Activated T-helper 1 cell treated with anti-CD3 and anti-CD28 coated beads, Interleukin-2, amount 50 U/mL, for 16 hours (primary cell): ENCODE measurements at regions not wholly inside any gene's neighbourhood (a gene's known extent, or its start where the extent isn't known, plus 50 kb on each side); places are given as distances from the start of the nearest gene placed in this dataset.
"Not testable (repeated sequence)": the region's sequence is repeated elsewhere in the genome, so short reads cannot be mapped to it uniquely, and the experiment has no call there.

Experiments used
- DNase-seq, 2 donors: peaks; one replicate each; pipeline ENCODE4 v3.0.0-alpha.2; 2020; ENCODE audit warnings: low read depth in 1 of 2, low spot score in 1 of 2

DNA sequence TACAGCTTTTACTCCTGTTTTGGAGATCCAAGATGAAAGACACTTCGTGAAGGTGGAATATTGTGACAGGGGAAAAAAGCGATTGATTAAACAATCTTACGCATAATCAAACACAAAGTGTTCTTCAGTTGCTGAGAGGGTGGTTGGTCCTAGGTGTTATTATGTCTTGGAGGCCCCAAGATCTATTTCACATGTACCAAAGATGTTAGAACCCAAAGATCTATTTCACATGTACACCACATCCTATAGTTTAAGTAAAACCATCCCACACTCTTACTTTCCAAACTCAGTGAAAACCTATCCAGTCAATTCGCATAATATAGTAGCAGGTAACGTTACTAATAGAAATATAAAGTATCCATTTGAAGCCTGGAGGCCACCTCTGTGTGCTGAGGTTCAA, 242.6 kb upstream of the MAF start:
- no peak for DNase-seq

DNA sequence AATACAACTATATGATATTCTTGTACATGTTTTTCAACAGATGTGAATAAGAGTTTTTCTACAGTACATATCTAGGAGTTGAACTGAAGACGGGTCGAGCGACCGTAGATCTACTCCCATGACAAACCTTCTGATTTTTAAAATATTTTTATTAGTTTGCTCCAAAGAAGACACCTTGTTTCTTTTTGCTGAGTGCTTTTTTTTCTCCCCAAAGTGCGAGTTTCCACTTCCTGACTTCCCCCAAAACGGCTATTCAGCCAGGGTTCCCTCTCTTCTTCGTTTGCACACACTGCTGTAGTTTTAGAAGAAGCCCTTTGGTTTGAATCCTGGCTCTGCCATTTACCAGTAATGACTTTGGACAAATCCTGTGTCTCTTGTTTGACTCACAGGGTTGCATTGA, 241.7 kb upstream of the MAF start:
- DNase-seq = no peak

DNA sequence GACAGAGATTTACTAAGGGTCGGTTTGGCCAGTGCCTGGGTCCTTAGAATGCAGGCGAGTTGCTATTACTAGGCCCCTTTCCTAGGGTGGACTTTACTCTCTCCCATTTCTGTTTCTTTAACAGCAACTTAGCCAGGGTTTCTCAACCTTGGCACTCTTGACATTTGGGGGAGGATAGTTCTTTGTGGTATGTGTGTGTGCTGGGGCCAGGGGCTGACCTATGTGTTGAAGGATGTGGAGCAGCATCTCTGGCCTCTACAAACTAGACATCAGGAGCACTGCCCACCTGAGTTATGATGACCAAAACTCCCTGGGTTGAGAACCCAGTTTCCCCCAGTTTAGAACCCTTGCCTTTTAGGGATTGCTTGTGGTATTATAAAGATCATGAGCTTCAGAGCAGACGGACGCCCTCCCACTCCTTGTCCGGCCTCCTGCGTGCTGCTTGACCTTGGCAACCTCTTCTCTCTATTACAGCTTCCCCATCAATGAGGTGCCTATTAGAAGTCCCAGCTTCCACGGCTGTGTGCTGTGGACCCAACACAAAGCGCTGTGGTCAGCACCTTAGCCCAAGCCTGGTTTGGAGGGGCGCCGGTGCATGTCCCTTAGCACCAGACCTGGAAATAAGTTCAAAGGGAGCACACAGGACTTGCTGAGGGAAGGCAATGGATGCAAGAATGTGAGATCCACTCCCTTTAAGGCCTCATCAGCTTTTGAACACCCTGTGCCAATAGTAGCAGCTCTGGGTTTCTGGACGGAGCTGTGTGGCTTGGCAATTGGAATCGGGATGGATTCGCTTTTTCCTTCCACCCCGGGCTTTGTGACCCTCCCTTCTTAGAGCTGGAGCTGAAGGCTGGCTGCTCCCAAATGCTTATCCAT, 239.2 kb upstream of the MAF start:
- DNase-seq = no peak

DNA sequence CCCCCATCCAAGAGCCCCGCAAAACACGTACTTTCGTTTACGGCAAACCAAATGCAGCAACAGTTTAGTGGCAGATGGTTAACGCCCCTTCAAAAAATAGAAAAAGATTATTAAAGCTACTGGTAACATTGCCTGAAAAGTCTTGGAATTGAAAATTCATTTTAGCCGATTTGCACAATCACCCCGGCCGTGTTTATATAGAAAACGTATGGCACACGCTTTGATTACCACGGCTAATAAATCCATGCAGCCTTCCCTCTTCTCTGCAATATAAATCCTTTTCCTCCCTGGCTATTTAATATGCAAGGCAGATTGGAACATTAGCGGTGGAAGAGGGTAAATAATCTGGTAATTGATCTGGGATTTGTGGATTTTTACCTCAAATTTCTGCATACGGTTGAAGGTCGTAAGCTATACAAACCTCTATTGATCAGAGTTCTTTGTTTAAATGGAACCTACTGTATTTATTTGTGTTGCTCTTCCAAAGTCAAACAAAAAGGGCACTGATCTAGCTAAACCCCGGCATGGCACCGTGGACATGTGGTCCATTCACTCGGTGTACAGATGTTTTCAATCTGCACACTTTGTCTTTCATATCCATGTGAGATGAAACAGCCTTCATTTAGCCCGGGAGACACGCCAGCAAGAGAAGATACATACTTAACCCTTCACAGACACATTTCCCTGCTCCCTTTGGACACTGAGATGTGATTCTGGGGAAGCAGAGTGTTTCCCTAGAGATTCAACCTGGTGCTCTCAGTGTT, 238.1 kb upstream of the MAF start:
- DNase-seq = no peak

DNA sequence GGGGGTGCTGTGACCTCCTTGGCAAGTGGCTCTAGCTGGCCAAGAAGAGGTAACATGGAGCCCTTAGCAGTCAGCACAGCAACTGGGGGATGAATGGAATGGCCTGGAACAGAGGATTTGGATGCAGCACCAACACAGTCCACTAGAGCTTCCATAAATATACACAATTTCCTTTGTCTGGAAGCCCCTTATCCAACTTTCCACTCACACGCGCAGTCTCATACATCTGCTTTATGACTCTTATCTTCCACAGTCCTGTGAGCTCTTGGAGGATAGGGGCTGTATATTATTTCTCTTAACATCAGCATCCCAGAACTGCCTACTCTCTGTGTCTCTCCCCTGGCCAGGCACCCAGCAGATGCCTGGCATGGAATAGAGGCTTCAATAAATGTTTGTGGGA, 235.6 kb upstream of the MAF start:
- no peak for DNase-seq

DNA sequence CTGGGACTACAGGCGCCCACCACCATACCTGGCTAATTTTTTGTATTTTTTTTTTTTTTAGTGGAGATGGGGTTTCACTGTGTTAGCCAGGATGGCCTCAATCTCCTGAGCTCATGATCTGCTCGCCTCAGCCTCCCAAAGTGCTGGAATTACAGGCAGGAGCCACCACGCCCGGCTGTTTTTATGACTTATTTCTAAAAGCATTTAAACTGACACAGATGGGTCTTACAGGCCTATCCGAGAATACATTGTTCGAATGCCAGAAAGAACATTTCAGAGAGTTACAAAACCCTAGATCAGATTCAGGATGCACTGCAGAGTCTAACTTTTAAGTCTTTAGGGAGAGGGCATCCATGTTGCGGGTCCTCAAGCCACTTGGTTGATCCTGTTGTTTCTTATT, 234.7 kb upstream of the MAF start:
- DNase-seq = no peak

DNA sequence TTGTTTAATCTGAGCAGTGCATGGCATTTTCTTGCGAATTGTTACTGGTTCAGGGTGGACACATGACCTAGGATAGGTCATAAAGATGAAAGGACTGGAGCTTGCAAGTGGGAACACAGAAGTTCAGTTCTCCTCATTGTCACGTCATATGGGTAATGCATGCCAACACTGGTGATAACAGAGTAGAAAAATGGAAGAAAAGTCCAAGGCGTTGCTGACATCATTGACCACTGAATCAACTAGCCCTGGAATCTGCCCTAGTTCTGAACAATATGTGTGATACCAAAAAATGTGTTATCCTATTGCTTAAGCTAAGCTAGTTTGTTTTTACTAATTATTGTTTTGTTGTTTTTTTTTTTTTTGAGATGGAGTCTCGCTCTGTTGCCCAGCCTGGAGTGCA, 234.2 kb upstream of the MAF start:
- DNase-seq = no peak

DNA sequence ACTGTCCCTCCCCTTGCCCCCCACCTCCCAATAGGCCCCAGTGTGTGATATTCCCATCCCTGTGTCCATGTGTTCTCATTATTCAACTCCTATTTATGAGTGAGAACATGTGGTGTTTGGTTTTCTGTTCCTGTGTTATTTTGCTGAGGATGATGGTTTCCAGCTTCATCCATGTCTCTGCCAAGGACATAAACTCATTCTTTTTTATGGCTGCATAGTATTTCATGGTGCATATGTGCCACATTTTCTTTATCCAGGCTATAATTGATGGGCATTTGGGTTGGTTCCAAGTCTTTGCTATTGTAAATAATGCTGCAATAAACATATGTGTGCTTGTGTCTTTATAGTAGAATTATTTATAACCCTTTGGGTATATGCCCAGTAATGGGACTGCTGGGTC, 233.5 kb upstream of the MAF start:
- DNase-seq = not testable (repeated sequence)

DNA sequence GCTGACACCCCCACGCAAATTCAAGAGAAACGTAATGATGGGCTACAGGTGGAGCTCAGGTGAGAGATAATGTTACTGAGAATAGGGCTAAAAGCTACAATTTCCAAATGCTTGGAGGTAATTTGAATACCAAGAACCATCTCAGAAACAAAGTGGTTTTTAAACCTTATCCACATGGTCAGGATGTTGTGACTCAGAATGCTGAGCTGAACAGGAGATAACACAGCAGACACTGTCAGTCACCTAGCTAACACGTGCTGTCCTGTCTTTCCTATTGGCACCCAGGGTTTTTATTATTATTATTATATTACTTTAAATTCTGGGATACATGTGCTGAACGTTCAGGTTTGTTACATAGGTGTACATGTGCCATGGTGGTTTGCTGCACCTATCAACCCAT, 233.0 kb upstream of the MAF start:
- no peak for DNase-seq

DNA sequence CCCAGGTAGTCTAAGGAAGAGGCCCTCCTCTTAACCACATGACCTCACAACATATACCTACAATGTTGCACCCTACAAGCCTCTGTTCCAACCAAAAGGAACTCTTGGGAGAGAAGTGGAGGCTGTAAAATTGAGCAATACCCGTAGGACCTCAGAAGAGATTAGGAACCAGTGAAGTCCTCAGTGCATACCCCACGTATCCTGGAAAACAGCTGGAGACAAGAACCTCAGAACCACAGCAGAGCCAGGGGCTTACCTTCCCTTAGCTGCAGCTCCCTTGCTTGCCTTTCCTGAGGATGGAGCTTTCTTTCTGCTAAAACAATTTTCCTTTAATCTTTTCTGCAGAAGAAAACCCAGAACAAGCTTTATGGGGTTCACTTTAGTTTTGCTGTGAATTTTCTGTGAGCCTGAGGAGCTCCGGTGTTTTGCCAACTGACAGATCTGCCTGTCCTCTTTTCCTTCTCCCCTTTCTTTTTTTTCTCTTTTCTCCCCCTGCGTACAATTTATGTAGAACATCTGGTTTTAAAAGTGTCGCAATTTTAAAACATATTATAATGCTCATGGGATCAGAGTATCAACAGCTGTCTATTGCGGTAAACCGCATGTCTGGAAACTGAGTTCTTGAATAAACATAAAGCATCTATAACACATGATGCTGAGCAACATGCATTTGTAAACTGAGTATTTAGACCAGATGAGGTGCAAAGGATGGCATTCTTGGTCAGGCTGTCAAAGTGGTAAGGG, 226.4 kb upstream of the MAF start:
- no peak for DNase-seq

DNA sequence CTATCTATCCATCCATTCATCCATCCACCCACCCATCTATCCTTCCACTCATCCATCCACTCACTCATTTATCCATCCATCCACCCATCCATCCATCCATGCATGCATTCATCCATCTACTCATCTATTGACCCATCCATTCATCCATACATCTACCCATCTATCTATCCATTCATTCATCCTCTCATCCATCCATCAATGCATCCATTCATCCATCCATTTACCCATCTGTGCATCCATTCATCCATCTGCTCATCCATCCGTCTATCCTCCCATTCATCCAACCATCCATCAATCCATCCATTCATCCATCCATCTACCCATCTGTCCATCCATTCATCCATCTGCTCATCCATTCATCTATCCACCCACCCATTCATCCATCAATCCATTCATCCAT, 224.5 kb upstream of the MAF start:
- DNase-seq = no peak

DNA sequence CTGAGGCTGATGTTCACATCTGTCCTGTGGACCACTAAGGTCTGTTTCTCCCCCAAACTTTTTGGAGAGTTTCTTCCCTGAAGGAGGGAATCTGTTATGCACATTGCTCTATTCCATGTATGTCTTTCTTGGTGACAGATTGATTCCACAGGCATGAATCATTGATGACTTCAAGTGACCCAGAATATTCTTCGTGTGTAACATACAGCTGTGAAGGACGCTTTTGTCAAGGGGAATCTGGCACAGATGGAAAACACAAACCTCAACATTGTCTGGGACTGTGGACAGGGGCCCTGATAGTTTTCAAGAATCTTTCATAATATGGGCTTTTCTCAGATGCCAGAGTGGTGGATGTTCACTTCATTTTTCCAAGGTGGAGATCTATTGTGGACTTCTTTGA, 223.1 kb upstream of the MAF start:
- DNase-seq = no peak

DNA sequence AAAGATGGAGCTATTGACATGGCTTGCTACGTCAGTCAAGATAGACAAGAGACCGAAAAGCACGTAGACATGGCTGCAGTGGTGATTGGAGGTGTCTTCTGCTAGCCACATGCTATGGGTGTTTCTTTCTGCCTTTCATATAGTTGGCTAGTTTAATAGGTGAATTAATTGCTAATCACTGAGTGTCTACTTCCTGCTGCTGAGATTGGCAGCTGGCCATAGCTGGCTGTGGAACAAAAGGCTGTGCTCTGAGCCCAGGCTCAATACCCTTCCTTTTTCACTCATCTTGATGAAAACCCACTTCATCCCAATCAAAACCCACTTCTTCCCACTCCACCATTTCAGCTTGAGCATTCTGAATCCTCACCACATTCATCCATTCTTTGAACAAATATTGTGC, 221.4 kb upstream of the MAF start:
- no peak for DNase-seq

DNA sequence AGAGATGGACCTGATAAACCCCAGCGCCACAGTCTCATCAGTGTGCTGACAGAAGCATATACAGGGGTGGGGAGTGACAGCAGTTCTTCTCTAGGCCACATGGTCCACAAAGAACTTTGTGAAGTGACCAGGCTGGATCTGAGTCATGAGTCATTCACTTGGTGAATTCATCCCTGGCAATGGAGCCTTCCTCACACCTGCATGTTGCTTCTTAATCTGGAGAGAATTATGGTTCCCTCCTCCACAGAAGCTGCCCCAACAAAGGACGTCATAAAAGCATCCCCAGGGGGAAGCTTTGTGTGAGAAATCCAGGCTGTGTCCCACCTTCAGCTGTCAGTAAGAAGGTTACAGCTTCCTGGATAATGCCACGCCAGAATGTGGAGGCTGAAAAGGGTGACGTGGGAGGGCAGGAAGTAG, 215.6 kb upstream of the MAF start:
- DNase-seq = no peak

DNA sequence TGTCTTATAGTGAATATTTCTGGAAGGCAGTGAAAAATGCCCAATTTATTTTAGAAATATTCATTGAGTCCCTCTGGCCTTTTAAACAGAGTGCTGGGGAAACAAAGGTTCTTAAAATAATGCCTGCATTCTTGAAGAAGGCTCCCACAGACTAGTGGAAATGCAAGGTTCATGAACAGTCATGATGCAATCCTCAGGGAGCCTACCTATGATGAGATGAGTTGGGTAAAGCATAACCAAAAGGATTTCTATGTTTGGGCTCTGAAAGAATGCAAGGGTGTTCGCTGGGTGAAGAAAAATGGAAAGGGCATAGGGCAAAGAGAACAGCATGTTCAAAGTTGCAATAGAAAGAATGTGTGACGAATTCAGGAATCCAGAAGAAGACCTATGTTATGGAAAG, 214.5 kb upstream of the MAF start:
- no peak for DNase-seq

DNA sequence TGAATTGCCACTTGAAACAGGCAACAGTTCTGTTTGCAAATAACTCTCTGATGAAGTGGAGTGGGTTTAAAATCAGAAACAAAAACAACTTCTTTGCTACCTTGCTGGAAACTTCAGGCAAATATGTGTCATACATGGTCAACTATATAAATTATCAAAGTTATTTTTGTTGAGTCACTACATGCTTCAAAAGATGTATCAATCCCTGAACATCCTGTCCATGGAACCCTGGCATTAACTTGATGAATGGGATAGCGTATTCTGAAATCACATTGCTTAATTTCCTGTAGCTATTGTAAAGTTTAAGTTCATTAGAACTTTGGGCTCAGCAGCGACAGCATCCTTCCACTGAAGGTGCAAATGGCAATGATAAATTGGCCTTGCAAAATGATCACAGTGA, 213.6 kb upstream of the MAF start:
- DNase-seq = no peak

DNA sequence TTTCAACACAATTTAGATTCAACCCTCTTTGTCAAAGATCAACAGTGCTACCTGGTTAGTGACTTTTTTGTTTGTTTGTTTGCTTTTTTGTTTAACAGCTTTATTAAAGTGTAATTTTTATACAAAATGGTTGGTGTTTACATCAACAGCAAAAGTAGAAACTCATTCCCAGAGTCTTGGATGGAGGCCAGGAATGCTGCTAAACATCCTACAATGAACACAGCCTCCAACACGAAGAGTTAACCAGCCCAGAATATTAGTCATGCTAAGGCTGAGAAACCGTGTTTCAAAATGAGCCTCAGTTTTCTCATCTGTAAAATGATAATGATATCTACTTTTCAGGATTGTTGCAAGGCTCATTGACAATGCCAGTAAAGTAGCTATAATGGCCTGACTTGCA, 211.0 kb upstream of the MAF start:
- DNase-seq = no peak

DNA sequence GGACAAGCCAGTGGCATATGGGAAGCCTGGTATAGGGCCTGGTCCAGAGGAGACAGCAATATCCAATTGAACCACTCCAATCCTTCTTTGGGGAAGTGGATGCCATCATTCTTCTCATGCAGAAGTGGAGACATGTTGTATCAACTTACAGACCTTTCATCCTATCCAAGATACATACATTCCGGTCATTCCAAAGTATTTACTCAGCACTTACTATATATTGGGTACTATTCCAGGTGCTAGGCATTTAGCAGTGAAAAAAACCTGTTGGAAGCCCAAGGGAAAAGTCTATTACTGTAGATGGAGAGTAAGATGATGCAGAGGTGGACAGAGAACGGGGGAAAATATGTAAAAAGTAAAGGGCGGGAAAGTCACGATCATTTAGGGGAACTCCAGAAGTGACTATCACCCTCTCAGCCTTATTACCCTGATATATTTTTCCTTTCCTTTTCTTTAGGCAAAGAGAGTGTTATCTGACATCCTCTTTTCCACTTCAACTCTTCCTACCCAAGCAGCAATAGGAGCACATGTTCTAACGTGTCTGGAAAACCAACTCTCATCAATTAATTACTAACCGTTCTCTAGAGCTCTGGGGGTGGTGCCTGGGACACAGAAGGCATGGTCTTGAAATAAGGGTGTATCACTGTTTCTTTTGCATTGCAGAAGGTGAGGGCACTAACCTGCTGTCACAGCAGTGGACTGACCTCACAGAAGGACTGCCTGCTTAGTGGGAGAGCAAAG, 210.1 kb upstream of the MAF start:
- no peak for DNase-seq

DNA sequence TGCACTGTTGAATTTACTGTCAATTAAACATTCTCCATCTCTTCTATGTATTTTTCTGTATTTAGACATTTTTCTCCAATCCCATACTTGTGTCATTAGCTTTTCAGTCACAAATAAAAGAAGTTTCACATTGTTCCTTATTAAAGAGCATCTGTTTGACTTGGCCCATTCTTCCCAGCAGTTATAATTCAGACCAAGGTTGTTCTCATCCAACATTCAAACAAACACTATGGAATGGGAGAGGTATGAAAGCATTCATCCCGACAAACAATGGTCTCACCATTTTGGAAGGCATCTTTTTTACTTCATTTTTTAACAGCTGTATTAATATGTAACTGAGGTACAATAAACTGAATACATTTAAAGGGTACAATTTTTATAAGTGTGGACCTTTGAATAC, 208.8 kb upstream of the MAF start:
- no peak for DNase-seq

DNA sequence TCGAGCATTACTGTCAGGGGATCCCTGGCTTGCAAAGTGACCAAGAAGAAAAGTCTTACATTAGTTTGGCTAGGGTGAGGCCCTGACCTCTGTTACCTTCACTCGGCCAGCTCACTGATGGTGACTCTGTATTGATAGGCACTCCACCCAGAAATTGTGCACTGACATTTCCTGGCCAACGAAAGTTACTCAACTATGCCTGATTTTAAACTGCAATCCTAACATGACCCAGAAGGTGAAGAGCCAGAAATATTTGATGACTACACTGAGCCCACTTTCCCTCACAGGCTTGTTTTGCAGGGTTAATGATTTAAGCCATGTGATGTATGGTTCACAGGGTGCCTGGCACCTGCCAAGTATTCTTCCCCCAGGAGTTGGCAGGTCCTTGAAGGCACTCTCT, 208.2 kb upstream of the MAF start:
- no peak for DNase-seq

DNA sequence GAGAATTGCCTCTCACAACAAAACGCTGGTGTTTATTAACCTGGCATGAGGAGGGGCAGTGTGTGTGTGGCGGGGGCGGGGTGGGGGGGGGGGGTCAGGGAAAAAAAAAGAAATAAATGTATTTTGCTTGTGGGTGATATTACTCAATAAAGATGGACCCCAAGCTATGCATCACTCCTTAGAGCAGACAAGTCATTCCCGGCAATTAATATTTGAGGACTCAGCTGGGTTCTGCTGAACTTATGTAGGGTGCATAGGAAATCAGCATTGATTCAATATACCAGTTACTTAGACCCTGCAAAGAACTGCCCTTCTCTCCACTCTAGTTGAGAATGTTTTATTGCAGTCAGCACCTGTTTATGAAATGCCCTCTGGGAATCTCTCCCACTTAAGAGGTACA, 206.2 kb upstream of the MAF start:
- no peak for DNase-seq
